BJ (cell line): ENCODE measurements at regions not wholly inside any gene's neighbourhood (a gene's known extent, or its start where the extent isn't known, plus 50 kb on each side); places are given as distances from the start of the nearest gene placed in this dataset.

ENCODE experiments used
- CTCF ChIA-PET: fragments of 350-600 bp; formaldehyde crosslinking; extraction: SDS; loops from one replicate; lab custom pipeline; 2021; ENCODE audit warnings: antibody characterized with exemption, inconsistent platforms; lab: Yijun Ruan, JAX
- POLR2A ChIA-PET: fragments of 300-600 bp; sonication (Branson Sonifier 250); formaldehyde crosslinking; extraction: SDS; loops from one replicate; lab custom pipeline; 2021; ENCODE audit warnings: antibody characterized with exemption; lab: Charles Lee
- DNase-seq: peaks from one replicate; pipeline ENCODE4 v3.0.0-alpha.2; 2011; ENCODE audit warnings: low read depth
- H3K27me3 ChIP-seq: 2 replicates; pipeline ENCODE4 v1.6.0; 2011; ENCODE audit warnings: low read length; ENCODE audit not compliant: control insufficient read depth, insufficient read depth
- H3K36me3 ChIP-seq: 2 replicates; pipeline ENCODE4 v1.5.1; 2011; ENCODE audit warnings: low read length; ENCODE audit not compliant: control insufficient read depth, insufficient read depth
- H3K4me3 ChIP-seq: 2 replicates; pipeline ENCODE4 v1.5.1; 2011; ENCODE audit warnings: low read depth, mild to moderate bottlenecking, control low read depth, low read length
- TF ChIP-seq, protein P1 (sequence below): IDR thresholded peaks from 2 replicates; pipeline ENCODE4 v1.5.1; 2011; ENCODE audit warnings: low read depth, mild to moderate bottlenecking, control low read depth, inconsistent platforms, low read length, moderate library complexity; ENCODE audit not compliant: insufficient read depth

DNA sequence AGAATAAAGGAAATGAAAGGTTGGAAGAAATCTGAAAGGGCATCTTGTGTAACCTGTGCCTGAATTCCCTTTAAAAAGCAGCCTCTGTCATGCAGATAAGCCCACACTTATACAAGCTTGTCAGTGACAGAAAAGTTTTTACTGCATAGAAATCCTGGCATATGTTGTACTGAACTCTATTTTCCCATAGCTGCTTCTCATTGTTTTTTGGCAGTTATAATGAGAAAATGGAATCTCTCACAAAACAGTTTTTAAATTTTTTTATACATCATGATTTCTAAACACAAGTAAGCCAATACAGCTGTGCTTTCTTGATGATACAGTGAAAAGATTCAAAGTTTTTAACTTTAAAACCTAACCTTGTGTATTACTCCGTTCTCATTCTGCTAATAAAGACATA, 511.4 kb upstream of the ARX start:
- ChIA-PET POLR2A (no interaction called here), CTCF (no interaction called here)
- TF ChIP-seq, protein P1, sequence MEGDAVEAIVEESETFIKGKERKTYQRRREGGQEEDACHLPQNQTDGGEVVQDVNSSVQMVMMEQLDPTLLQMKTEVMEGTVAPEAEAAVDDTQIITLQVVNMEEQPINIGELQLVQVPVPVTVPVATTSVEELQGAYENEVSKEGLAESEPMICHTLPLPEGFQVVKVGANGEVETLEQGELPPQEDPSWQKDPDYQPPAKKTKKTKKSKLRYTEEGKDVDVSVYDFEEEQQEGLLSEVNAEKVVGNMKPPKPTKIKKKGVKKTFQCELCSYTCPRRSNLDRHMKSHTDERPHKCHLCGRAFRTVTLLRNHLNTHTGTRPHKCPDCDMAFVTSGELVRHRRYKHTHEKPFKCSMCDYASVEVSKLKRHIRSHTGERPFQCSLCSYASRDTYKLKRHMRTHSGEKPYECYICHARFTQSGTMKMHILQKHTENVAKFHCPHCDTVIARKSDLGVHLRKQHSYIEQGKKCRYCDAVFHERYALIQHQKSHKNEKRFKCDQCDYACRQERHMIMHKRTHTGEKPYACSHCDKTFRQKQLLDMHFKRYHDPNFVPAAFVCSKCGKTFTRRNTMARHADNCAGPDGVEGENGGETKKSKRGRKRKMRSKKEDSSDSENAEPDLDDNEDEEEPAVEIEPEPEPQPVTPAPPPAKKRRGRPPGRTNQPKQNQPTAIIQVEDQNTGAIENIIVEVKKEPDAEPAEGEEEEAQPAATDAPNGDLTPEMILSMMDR: no peak
- no peak overlapping the region for H3K4me3 ChIP-seq
- no peaks in the 10 kb centered on the region for H3K27me3 ChIP-seq
- no peak for DNase-seq
- H3K36me3 ChIP-seq: no peaks in the 10 kb centered on the region

DNA sequence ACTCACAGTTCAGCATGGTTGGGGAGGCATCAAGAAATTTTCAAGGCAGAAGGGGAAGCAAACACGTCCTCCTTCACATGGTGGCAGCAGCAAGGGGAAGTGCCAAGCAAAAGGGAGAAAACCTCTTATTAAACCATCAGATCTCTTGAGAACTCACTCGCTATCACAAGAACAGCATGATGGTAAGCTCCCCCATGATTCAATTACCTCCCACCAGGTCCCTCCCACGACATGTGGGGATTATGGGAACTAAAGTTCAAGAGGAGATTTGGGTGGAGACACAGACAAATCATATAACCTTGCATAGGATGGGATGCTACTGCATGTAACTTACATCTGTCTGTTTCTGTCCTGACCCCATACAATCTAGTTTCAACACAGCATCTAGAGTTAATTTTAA, 511.8 kb upstream of the ARX start:
- DNase-seq: no peak
- TF ChIP-seq, protein P1: no peak
- ChIA-PET CTCF (no interaction called here), POLR2A (no interaction called here)
- H3K36me3 ChIP-seq: no peaks in the 10 kb centered on the region
- no peak overlapping the region for H3K4me3 ChIP-seq
- H3K27me3 ChIP-seq: no peaks in the 10 kb centered on the region

DNA sequence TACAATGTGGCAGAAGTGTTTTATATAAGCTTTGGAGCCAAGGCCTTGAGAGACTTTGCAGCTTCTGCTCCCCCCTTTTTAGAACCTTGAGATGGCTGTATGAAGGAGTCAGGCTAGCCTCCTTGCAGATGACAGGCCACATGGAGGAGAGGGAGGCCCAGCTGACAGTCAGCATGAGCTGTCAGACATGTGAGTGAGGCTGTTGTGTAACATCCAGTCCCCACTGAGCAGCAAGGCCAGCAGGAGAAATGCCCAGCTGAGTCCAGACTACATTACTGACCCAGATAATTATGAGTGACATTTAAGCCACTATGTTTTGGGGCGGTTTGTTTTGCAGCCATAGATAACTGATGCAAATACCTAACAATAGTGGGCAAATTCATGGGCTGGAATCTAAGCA, 515.3 kb upstream of the ARX start:
- Histone ChIP-seq H3K27me3 (no peaks in the 10 kb centered on the region), H3K36me3 (no peaks in the 10 kb centered on the region), H3K4me3 (no peak overlapping the region)
- CTCF ChIA-PET: no interaction called here
- DNase-seq: no peak
- POLR2A ChIA-PET: no interaction called here
- TF ChIP-seq, protein P1: no peak

DNA sequence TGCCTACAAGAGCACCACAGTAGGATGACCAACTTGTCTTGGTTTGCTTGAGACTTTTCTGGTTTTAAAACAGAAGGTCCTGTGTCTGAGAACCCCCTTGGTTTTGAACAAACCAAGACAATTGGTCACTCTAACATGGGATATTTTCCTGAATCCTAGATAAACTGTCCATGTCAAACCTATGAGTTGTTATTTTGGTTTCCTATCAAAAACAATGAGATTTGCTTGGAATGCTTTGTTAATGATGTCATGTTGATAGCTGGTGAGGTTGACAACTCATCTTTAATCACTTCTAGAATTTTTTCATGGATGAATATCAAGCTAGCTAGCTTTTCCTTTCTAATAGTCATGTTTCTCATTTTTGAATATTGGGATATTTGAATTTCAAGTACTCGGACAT, 518.3 kb upstream of the ARX start:
- H3K36me3 ChIP-seq: no peaks in the 10 kb centered on the region
- ChIA-PET POLR2A (no interaction called here), CTCF (no interaction called here)
- DNase-seq: no peak
- H3K4me3 ChIP-seq: no peak overlapping the region
- no peaks in the 10 kb centered on the region for H3K27me3 ChIP-seq
- TF ChIP-seq, protein P1: no peak

DNA sequence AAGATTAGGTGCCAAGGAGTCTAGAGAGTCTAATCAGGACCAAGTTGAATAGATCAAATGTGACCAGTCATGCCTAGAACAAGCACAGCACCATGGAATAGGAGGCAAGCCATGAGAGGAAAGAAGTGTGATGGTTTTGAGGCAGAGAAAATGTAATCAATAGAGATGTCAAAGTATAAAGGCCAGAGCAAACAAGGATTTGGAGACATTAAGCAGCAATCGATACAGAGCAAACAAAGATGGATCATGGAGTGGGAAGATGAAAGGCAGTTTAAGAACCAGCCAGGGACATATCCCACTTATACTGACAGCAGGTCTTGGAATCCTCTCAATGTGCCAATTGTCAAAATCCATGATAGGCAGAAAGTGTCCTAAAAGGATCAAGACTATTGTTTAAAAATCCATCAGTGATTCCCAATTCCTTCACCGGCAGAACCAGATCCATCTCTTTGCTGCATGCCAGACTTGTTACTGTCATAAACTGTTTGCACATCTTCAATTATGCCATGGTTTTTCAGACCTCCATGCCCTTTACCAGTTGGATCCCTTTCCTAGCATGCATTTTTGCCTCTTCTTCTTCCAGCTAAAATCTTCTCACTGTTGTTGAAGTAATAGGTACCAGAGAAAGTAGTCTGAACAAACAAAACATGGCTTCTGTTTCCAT, 520.7 kb upstream of the ARX start:
- no peak for DNase-seq
- POLR2A ChIA-PET: no interaction called here
- CTCF ChIA-PET: no interaction called here
- no peaks in the 10 kb centered on the region for H3K27me3 ChIP-seq
- TF ChIP-seq, protein P1: no peak
- H3K4me3 ChIP-seq: no peak overlapping the region
- no peaks in the 10 kb centered on the region for H3K36me3 ChIP-seq
